22Rv1 (cell line): ENCODE measurements at regions not wholly inside any gene's neighbourhood (a gene's known extent, or its start where the extent isn't known, plus 50 kb on each side); places are given as distances from the start of the nearest gene placed in this dataset.

Source experiments
- ZFX ChIP-seq: fragments of 450-650 bp; IDR thresholded peaks from 2 replicates; pipeline ENCODE4 v1.6.1; 2017; ENCODE audit warnings: antibody characterized with exemption, borderline replicate concordance
- TF ChIP-seq, protein P1 (sequence below): fragments of 450-650 bp; IDR thresholded peaks from 2 replicates; pipeline ENCODE4 v1.5.1; 2017; ENCODE audit warnings: mild to moderate bottlenecking

- TF ChIP-seq, protein P1, sequence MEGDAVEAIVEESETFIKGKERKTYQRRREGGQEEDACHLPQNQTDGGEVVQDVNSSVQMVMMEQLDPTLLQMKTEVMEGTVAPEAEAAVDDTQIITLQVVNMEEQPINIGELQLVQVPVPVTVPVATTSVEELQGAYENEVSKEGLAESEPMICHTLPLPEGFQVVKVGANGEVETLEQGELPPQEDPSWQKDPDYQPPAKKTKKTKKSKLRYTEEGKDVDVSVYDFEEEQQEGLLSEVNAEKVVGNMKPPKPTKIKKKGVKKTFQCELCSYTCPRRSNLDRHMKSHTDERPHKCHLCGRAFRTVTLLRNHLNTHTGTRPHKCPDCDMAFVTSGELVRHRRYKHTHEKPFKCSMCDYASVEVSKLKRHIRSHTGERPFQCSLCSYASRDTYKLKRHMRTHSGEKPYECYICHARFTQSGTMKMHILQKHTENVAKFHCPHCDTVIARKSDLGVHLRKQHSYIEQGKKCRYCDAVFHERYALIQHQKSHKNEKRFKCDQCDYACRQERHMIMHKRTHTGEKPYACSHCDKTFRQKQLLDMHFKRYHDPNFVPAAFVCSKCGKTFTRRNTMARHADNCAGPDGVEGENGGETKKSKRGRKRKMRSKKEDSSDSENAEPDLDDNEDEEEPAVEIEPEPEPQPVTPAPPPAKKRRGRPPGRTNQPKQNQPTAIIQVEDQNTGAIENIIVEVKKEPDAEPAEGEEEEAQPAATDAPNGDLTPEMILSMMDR, result no peak
- no peak for TF ChIP-seq ZFX
Measured at GRCh38 chrX:63932907-63933306, 147.9 kb upstream of the ARHGEF9 start.
